ENCODE measurements at regions not wholly inside any gene's neighbourhood (a gene's known extent, or its start where the extent isn't known, plus 50 kb on each side); places are given as distances from the start of the nearest gene placed in this dataset.

GRCh38 chr22:49347376-49347775 is 480.3 kb downstream of the BRD1 start:
- no peak for TF ChIP-seq MAFK (IDR thresholded peaks at IDR 0.05; ENCODE audit: low read depth, low read length)
- TF ChIP-seq, protein P1, sequence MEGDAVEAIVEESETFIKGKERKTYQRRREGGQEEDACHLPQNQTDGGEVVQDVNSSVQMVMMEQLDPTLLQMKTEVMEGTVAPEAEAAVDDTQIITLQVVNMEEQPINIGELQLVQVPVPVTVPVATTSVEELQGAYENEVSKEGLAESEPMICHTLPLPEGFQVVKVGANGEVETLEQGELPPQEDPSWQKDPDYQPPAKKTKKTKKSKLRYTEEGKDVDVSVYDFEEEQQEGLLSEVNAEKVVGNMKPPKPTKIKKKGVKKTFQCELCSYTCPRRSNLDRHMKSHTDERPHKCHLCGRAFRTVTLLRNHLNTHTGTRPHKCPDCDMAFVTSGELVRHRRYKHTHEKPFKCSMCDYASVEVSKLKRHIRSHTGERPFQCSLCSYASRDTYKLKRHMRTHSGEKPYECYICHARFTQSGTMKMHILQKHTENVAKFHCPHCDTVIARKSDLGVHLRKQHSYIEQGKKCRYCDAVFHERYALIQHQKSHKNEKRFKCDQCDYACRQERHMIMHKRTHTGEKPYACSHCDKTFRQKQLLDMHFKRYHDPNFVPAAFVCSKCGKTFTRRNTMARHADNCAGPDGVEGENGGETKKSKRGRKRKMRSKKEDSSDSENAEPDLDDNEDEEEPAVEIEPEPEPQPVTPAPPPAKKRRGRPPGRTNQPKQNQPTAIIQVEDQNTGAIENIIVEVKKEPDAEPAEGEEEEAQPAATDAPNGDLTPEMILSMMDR (conservative IDR thresholded peaks at IDR 0.05; ENCODE audit: low read depth, low read length) = no peak
- TF ChIP-seq CEBPB (IDR thresholded peaks at IDR 0.05; ENCODE audit: low read depth, low read length) = no peak
- TF ChIP-seq POLR2A (IDR thresholded peaks at IDR 0.05; ENCODE audit: low read depth, low read length) = no peak
- TF ChIP-seq RAD21 (IDR thresholded peaks at IDR 0.05; ENCODE audit: low read length) = no peak
- no peak for TF ChIP-seq FOS (IDR thresholded peaks at IDR 0.05; ENCODE audit: low read depth, low read length)
- TF ChIP-seq BHLHE40 (IDR thresholded peaks at IDR 0.05; ENCODE audit: low read depth, low read length) = no peak
- no peak for TF ChIP-seq USF2 (IDR thresholded peaks at IDR 0.05; ENCODE audit: low read depth, low read length)
- no peak for TF ChIP-seq RFX5 (IDR thresholded peaks at IDR 0.05; ENCODE audit: low read depth, low read length)
- TF ChIP-seq, protein P2, sequence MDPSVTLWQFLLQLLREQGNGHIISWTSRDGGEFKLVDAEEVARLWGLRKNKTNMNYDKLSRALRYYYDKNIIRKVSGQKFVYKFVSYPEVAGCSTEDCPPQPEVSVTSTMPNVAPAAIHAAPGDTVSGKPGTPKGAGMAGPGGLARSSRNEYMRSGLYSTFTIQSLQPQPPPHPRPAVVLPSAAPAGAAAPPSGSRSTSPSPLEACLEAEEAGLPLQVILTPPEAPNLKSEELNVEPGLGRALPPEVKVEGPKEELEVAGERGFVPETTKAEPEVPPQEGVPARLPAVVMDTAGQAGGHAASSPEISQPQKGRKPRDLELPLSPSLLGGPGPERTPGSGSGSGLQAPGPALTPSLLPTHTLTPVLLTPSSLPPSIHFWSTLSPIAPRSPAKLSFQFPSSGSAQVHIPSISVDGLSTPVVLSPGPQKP (IDR thresholded peaks at IDR 0.05; ENCODE audit: borderline replicate concordance, low read depth, low read length) = no peak

All from IMR-90 (cell line).